GM18498 (cell line): ENCODE measurements at regions not wholly inside any gene's neighbourhood (a gene's known extent, or its start where the extent isn't known, plus 50 kb on each side); places are given as distances from the start of the nearest gene placed in this dataset.

ENCODE experiments used
- ATAC-seq: cut with Tn5 transposase; IDR thresholded peaks from one replicate; pipeline ENCODE4 v1.9.1; 2021; ENCODE audit warnings: mild to moderate bottlenecking, moderate library complexity; ENCODE audit not compliant: unreplicated experiment

GRCh38 chr17:77320044-77320440 is 179.3 kb downstream of the SEC14L1 start:
- no peak for ATAC-seq

GRCh38 chr17:77320485-77321256 is 179.9 kb downstream of the SEC14L1 start:
- no peak for ATAC-seq

GRCh38 chr17:77321649-77322513 is 181.1 kb downstream of the SEC14L1 start:
- ATAC-seq, result no peak

DNA sequence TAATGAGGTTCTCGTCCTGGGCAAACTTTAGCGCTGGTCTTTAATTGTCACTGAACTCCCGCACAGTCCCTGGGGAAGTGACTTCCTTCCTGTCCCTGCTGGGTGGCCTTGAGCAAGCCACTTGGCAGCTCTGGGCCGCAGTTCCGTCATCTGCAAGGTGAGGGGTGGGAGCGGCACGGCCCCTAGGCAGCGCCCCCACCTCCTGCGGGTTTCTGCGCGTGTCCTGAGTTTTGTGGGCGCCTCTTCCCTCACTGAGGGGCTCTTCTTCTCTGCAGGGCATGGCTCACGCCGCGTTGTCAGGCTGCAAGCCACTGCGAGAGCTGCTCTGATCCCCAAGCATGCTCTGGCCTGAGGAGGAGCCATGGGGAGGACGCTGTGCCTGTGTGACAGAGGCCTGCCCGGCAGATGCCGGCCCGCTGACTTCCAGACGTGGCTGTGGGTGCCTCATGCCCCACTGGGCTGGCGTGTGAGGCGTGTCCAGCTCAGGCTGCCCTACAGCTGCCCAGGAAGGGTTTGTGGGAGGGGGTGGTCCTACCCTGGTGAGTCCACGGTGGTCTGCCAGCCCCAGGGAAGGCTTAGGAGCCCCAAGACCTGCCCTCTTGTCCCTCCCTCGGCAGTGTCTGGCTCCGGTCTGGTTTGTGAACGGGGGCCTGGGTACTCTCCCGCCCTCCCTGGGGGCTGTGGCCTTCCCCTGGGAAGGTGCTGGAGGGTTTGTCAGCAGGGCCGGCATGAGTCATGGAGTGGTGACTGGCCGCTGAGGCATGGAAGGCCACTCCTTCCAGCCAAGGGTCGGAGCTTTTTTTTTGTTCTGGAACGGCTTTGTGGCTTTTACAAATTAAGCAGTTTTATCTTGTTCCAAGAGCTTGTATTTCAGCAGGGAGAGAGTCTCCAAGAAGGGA is 182.0 kb downstream of the SEC14L1 start:
- ATAC-seq, result no peak

DNA sequence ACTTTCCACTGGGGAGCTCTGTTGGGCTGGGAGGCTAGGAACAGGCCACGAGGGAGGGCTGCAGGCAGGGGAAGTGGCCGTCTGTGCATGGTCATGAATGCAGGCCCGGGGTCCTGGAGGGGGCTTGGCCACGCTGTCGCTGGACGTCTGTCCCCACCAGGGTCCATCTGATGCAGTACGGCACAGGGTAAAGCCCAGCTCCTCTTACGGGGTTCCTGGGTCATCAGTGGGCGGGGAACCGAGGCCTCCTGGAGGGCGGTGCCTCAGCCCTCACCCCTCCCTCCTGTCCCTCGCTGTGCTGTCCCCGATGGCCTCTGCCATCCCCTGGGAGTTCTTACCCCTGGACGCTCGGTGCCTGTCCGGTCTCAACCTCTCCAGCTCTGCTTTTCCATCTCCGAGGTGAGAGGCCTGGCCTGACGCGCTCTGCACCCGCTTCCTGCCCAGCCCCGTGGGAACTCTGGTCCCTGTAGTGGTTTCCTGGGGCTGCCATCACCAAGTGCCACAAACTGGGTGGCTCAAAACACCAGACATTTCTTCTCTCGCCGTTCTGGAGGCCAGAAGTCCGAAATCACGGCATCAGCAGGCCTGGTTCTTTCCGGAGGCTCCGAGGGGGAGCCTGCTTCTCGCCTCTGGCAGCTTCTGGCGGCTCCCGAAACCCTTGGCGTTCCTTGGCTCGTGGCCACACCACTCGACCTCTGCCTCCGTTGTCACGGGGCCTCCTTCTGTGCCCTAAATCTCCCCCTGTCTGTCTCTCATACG is 182.8 kb downstream of the SEC14L1 start:
- ATAC-seq, result no peak

GRCh38 chr17:77324227-77324626 is 183.5 kb downstream of the SEC14L1 start:
- no peak for ATAC-seq

DNA sequence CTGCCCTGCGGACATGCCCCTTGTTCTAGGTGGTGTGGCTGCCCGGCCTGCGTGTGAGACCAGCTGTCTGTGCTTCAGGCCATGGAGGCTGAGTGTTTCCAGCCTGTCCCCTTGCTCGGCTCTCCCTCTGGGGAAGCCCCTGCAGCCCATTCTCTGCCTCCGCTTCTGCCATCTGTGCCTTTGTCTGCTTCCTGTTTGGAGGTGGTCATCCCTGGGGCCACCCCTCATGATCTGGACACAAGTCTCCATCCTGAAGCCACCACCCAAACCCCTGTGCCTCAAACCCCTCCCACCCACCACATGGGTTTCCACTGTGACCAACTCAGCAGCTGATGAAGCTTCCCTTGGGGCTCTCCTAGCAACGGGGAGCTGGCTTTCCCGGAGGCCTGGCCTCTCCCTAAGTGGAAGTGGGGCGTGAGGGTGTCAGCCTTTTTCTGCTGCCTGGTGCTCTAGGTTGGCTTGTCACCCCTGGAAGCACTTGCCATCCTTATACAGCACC is 184.9 kb downstream of the SEC14L1 start:
- ATAC-seq, result peak; percentile 29

GRCh38 chr17:77326076-77326591 is 185.4 kb downstream of the SEC14L1 start:
- ATAC-seq, result no peak

DNA sequence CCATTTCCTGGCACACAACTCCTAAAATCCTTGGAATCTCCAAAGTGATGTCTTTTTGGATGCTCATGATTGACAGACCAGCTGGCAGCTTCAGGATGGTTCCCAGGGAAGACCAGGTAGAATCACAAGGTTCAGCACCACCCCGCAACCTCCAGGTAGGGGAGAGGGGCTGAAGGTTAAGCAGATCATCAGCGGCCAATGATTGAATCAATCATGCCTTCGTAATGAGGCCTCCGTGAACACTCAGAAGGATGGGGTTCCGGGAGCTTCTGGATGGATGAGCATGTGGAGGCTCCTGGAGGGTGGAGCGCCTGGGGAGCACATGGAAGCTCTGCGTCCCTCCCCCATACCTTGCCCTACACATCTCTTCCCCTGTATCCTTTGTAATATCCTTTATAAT is 185.9 kb downstream of the SEC14L1 start:
- no peak for ATAC-seq

DNA sequence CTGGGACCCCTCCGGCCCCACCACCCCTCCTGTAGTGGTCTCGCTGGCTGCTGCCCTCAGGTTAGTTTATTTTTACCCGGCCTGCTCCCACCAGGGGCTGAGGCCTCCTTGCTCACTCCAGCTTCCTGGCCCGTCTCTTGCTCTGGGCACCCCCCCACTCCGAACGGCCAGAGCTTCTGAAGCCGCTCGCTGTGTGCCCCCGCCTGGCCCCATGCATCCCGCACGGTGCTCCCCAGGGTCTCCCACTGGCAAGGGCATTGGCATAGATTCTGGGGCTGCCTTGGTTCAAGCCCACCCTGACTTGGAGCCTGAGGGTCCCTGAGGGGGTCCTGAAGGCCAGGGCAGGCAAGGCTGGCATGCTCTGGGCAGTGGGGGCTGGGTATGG is 186.4 kb downstream of the SEC14L1 start:
- ATAC-seq, result no peak

GRCh38 chr17:77327566-77328464 is 187.0 kb downstream of the SEC14L1 start:
- no peak for ATAC-seq

- ATAC-seq, result no peak
Observed at GRCh38 chr17:77328823-77329740, 188.3 kb downstream of the SEC14L1 start.

DNA sequence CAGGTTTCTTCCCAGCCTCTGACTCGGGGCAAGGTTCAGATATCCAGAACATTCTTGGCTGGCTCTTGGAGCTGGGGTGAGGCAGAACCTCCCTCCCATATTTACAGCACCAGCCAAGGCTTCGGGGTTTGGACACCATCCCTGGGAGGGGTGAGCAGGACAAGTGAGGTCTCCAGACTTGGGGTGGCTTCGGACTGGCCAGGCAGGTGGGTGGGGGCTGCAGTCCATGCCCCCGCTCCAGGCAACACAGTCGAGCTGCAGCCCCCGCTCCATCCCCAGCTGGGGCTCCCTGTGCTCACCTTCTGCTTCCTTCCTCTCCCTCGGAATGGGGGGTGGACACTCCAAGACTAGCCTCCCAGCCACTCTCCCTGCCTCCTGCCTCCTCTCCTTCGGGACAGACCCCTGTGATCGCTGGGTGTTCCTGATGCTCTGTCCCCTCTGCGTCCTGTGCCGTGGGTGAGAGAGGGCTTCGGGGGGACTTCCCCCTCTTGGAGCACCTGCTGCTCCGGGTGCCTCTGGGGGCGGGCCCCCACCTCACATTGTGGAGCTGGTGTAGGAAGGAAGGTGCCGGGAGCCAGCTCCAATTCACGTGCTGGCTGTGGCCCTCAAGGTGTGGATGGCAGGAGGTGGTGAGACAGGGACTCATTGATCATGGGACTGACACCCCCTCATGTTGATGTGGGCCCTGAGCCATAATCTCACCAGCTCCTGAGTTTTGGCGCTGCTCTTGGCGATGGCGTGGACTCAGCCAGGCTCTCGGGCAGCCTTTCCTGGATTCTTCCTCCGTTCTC is 189.2 kb downstream of the SEC14L1 start:
- no peak for ATAC-seq

- no peak for ATAC-seq
Observed at GRCh38 chr17:77330602-77331081, 189.9 kb downstream of the SEC14L1 start.

DNA sequence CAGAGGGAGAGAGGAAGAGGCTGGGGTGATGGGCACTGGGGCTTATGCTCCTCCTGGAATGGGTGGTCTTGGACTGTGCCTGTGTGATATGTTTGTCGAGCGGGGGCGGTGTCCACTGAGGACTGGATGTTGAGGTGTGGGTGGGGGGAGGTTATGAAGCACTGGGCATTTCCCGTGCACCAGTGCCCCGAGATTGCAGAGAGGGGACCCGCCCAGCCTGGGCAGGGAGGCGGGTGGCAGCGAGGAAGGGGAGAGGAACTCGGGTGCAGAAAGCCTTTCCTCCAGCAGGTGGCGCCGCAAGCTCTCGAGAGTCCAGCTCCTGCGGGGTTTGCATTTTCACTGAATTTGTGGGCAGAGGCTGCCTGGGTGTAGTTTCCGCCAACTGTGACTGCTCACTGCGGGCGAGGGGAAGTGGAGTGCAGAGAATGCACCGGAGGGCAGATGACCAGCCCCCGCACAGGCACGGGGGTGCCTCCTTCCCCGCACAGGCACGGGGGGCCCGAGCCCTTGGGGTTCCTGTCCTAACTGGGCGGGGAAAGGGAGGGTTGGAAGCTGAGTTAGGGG is 190.6 kb downstream of the SEC14L1 start:
- ATAC-seq, result peak; percentile 74
